ENCODE measurements at regions not wholly inside any gene's neighbourhood (a gene's known extent, or its start where the extent isn't known, plus 50 kb on each side); places are given as distances from the start of the nearest gene placed in this dataset.

DNA sequence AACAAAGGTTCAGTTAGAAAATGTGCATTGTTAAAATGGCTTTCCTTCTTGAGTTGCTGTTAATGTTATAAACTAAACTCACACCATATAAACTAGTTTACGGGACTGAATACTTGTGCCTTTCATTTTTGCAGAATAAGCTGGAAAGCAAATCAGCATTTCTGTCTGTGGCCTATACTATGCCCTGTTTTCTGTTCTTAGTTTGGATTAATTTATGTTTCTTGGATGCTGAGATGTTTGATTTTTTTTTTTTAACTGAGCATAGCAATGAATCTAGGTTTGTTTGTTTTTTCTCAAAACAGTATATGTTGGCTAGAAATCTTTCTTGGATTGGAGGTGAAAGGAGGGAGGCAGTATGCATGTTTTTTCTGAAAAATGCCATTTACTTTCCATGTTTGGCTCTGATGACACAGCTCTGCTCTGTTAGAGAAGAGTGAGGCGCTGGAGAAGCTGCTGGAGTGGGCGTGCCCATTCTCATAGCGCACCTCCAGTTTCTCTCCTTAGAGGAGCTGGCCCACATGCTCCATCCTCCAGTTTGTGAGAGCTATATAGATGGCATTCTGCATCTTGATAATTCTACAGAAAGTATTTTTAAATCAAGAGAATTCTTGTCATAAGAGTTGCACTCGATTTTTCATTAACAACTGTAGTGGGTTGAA, 423.6 kb upstream of the TPM1 start:
- H3K4me2 ChIP-seq (replicated peaks; ENCODE audit: low read depth, low read length, poor library complexity, severe bottlenecking): no peak overlapping the region
- CTCF ChIA-PET: no interaction called here
- Mint-ChIP-seq H3K9me3 (ENCODE audit: insufficient read depth) (no peaks in the 10 kb centered on the region), H3K4me1 (no peaks in the 10 kb centered on the region), H3K27me3 (no peaks in the 10 kb centered on the region), H3K27ac (no peak overlapping the region), H3K4me3 (no peak overlapping the region)
- H3K4me1 ChIP-seq (ENCODE audit: control insufficient read depth in 2 of 2, insufficient read depth in 2 of 2, low read length in 2 of 2): no peaks in the 10 kb centered on the region
- no peak overlapping the region for H3K27ac ChIP-seq (ENCODE audit: low read length in 2 of 2)
- H3K4me3 ChIP-seq (ENCODE audit: control extremely low read depth in 1 of 5, extremely low read depth in 1 of 5, insufficient read depth in 1 of 5, low read depth in 2 of 5, low read length in 4 of 5): no peak overlapping the region
- no peaks in the 10 kb centered on the region for H3K9me3 ChIP-seq (ENCODE audit: control extremely low read depth in 1 of 3, control insufficient read depth in 2 of 3, insufficient read depth in 1 of 3, low read length in 2 of 3)
- H4K20me1 ChIP-seq (ENCODE audit: control insufficient read depth, insufficient read depth, low read length, poor library complexity, severe bottlenecking): no peaks in the 10 kb centered on the region
- no peaks in the 10 kb centered on the region for H3K79me2 ChIP-seq (ENCODE audit: control insufficient read depth, insufficient read depth, low read length)
- WGBS (ENCODE audit: insufficient coverage): 58% methylated on average over 2 of the region's 5 CpGs
- DNase-seq: no peak
- POLR2A ChIA-PET: no interaction called here
- no peaks in the 10 kb centered on the region for H3K27me3 ChIP-seq (replicated peaks in 1 of 4; ENCODE audit: control extremely low read depth in 1 of 4, control insufficient read depth in 3 of 4, insufficient read depth in 4 of 4, low read length in 3 of 4)
- ATAC-seq (ENCODE audit: low read depth): no peak
- H3K9ac ChIP-seq (ENCODE audit: low read length): no peak overlapping the region
- TF ChIP-seq EZH2 (IDR thresholded peaks at IDR 0.05; ENCODE audit: borderline replicate concordance, insufficient read depth, low read depth, low read length, poor library complexity, severe bottlenecking): no peak
- TF ChIP-seq, protein P1, sequence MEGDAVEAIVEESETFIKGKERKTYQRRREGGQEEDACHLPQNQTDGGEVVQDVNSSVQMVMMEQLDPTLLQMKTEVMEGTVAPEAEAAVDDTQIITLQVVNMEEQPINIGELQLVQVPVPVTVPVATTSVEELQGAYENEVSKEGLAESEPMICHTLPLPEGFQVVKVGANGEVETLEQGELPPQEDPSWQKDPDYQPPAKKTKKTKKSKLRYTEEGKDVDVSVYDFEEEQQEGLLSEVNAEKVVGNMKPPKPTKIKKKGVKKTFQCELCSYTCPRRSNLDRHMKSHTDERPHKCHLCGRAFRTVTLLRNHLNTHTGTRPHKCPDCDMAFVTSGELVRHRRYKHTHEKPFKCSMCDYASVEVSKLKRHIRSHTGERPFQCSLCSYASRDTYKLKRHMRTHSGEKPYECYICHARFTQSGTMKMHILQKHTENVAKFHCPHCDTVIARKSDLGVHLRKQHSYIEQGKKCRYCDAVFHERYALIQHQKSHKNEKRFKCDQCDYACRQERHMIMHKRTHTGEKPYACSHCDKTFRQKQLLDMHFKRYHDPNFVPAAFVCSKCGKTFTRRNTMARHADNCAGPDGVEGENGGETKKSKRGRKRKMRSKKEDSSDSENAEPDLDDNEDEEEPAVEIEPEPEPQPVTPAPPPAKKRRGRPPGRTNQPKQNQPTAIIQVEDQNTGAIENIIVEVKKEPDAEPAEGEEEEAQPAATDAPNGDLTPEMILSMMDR (IDR thresholded peaks at IDR 0.05): no peak
- intact Hi-C loops (cut with micrococcal nuclease): no loop called here
- H2AFZ ChIP-seq (ENCODE audit: insufficient read depth, low read depth, low read length, poor library complexity, severe bottlenecking): no peak overlapping the region
- no peaks in the 10 kb centered on the region for H3K36me3 ChIP-seq (replicated peaks in 1 of 2; ENCODE audit: control extremely low read depth in 1 of 2, control insufficient read depth in 1 of 2, extremely low read depth in 1 of 2, insufficient read depth in 2 of 2, low read length in 1 of 2)

DNA sequence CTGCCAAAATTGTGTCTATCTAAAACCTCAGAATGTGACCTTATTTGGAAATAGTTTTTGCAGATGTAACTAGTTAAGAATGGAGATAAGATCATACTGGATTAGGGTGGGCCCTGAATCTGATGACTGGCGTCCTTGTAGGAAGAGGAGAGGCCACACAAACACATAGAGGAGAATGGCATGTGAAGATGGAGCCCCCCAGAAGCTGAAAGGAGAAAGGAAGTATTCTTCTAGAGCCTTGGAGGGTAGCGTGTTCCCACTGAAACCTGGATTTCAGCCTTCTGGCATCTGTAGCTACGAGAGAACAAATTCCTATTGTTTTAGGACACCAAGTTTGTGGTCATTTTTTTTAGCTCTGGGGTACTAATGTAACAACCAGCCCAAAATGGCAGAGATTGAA, 423.0 kb upstream of the TPM1 start:
- ATAC-seq (ENCODE audit: low read depth) (no peak), DNase-seq (no peak)
- TF ChIP-seq, protein P1 (IDR thresholded peaks at IDR 0.05): no peak
- TF ChIP-seq EZH2 (IDR thresholded peaks at IDR 0.05; ENCODE audit: borderline replicate concordance, insufficient read depth, low read depth, low read length, poor library complexity, severe bottlenecking): no peak
- Histone ChIP-seq H3K4me3 (ENCODE audit: control extremely low read depth in 1 of 5, extremely low read depth in 1 of 5, insufficient read depth in 1 of 5, low read depth in 2 of 5, low read length in 4 of 5) (no peak overlapping the region), H3K27ac (ENCODE audit: low read length in 2 of 2) (no peak overlapping the region), H3K27me3 (replicated peaks in 1 of 4; ENCODE audit: control extremely low read depth in 1 of 4, control insufficient read depth in 3 of 4, insufficient read depth in 4 of 4, low read length in 3 of 4) (no peaks in the 10 kb centered on the region), H3K9me3 (ENCODE audit: control extremely low read depth in 1 of 3, control insufficient read depth in 2 of 3, insufficient read depth in 1 of 3, low read length in 2 of 3) (no peaks in the 10 kb centered on the region), H4K20me1 (ENCODE audit: control insufficient read depth, insufficient read depth, low read length, poor library complexity, severe bottlenecking) (no peaks in the 10 kb centered on the region), H3K36me3 (replicated peaks in 1 of 2; ENCODE audit: control extremely low read depth in 1 of 2, control insufficient read depth in 1 of 2, extremely low read depth in 1 of 2, insufficient read depth in 2 of 2, low read length in 1 of 2) (no peaks in the 10 kb centered on the region), H3K4me1 (ENCODE audit: control insufficient read depth in 2 of 2, insufficient read depth in 2 of 2, low read length in 2 of 2) (peaks cover under 1% of the 10 kb centered on the region in 2 donors), H3K79me2 (ENCODE audit: control insufficient read depth, insufficient read depth, low read length) (no peaks in the 10 kb centered on the region), H3K4me2 (replicated peaks; ENCODE audit: low read depth, low read length, poor library complexity, severe bottlenecking) (no peak overlapping the region), H3K9ac (ENCODE audit: low read length) (no peak overlapping the region), H2AFZ (ENCODE audit: insufficient read depth, low read depth, low read length, poor library complexity, severe bottlenecking) (no peak overlapping the region)
- H3K9me3 Mint-ChIP-seq (ENCODE audit: insufficient read depth): no peaks in the 10 kb centered on the region
- no peak overlapping the region for H3K27ac Mint-ChIP-seq
- no peak overlapping the region for H3K4me3 Mint-ChIP-seq
- 94% methylated on average over 3 of the region's 3 CpGs for WGBS (ENCODE audit: insufficient coverage)
- ChIA-PET POLR2A (no interaction called here), CTCF (no interaction called here)
- H3K27me3 Mint-ChIP-seq: no peaks in the 10 kb centered on the region
- H3K4me1 Mint-ChIP-seq: peaks cover 4% of the 10 kb centered on the region
- intact Hi-C loops (cut with micrococcal nuclease): no loop called here

Measured in B cell (primary cell).